ENCODE measurements at regions not wholly inside any gene's neighbourhood (a gene's known extent, or its start where the extent isn't known, plus 50 kb on each side); places are given as distances from the start of the nearest gene placed in this dataset.

DNA sequence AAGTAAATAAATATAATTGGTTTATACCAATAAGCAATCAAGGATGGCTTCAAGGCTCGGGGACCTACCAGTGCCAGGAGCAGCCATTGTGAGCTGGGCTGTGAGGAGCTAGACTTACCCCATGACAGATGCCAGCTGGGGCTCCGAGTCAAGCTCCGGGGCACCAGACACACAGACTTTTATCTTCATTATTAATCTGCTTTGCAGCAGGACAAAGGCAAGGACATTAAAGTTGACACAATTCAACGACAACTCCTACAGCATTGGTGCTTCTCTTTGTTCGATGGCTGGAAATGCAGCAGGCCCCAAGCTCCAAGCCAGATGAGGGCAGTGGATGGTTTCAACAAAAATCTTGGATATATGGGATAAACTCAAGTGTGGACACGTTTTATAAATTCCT is 68.3 kb downstream of the CD24 start:
- Histone ChIP-seq H3K9me3 (ENCODE audit: low read depth, low read length) (no peaks in the 10 kb centered on the region), H3K9ac (ENCODE audit: insufficient read length) (no peak overlapping the region)

DNA sequence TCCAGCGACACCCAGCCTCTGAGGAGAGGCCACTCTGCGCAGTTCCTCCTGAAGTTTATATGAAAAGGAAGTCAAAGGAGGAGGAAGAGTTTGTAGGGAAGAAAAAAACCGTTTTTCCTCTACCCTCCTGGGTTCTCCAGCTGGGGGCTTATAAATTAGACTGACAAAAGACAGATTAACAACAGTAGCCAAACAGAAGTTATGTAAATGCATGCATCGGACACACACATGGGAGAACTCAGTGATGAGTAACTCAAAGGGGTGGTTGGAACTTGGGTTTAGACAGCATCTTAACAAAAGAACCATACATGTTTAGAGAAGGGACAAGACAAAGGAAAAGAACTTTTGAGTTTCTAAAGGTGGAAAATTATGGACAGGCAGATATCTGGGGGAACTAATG is 71.2 kb downstream of the CD24 start:
- DNase-seq (ENCODE audit: low read depth, low spot score) = no peak
- Histone ChIP-seq H3K27ac (no peak overlapping the region), H3K9me3 (ENCODE audit: low read depth, low read length) (no peaks in the 10 kb centered on the region), H3K9ac (ENCODE audit: insufficient read length) (no peak overlapping the region), H3K4me3 (no peak overlapping the region), H3K36me3 (ENCODE audit: insufficient read depth, low read length) (no peaks in the 10 kb centered on the region)
- TF ChIP-seq EZH2 (IDR thresholded peaks at IDR 0.05) (no peak), FOXP2 (optimal IDR thresholded peaks at IDR 0.05; ENCODE audit: control extremely low read depth, extremely low read length, insufficient read depth) (no peak), POLR2AphosphoS5 (IDR thresholded peaks at IDR 0.05; ENCODE audit: borderline replicate concordance, low read depth, low read length) (no peak)

More for the DNA sequence above, 68.3 kb downstream of the CD24 start:
- no peak overlapping the region for H3K27ac ChIP-seq
- no peak overlapping the region for H3K4me3 ChIP-seq
- no peaks in the 10 kb centered on the region for H3K36me3 ChIP-seq (ENCODE audit: insufficient read depth, low read length)
- DNase-seq (ENCODE audit: low read depth, low spot score) = no peak
- TF ChIP-seq EZH2 (IDR thresholded peaks at IDR 0.05) = no peak
- TF ChIP-seq FOXP2 (optimal IDR thresholded peaks at IDR 0.05; ENCODE audit: control extremely low read depth, extremely low read length, insufficient read depth) = no peak
- TF ChIP-seq POLR2AphosphoS5 (IDR thresholded peaks at IDR 0.05; ENCODE audit: borderline replicate concordance, low read depth, low read length) = no peak

DNA sequence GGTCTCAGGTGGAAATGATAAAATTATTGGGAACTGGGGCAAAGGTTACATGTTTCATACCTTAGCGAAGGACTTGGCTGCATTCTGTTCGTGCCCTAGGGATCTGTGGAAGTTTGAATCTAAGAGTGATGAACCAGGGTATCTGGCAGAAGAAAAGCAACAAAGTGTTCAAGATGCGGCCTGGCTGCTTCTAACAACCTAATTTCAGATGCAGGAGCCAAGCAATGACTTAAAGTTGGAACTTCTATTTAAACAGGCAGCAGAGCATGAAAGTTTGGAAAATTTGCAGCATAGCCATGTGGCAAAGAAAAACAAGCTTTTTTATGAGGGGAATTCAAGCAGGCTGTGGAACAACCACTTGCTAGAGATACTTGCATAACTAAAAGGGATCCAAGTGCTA is 73.5 kb downstream of the CD24 start:
- H3K36me3 ChIP-seq (ENCODE audit: insufficient read depth, low read length) = no peaks in the 10 kb centered on the region
- H3K9me3 ChIP-seq (ENCODE audit: low read depth, low read length) = no peaks in the 10 kb centered on the region
- no peak overlapping the region for H3K27ac ChIP-seq
- H3K4me3 ChIP-seq = no peak overlapping the region
- no peak for TF ChIP-seq POLR2AphosphoS5 (IDR thresholded peaks at IDR 0.05; ENCODE audit: borderline replicate concordance, low read depth, low read length)
- no peak for TF ChIP-seq EZH2 (IDR thresholded peaks at IDR 0.05)
- TF ChIP-seq FOXP2 (optimal IDR thresholded peaks at IDR 0.05; ENCODE audit: control extremely low read depth, extremely low read length, insufficient read depth) = no peak
- DNase-seq (ENCODE audit: low read depth, low spot score) = no peak
- H3K9ac ChIP-seq (ENCODE audit: insufficient read length) = no peak overlapping the region

DNA sequence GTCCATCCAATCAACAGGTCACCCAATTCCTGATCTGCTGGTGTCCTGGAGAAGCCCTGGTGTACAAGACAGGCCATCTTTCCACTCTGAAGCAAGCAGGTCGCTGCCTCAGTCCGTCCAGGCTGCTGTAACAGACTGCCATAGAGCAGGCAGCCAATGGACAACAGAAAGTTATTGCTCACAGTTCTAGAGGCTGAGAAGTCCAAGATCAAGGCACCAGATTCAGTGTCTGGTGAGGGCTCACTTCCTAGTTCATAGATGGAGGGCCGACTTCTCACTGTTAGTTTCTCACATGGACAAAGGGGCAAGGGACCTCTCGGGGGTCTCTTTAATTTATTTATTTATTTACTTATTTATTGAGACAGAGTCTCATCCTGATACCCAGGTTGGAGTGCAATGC is 74.8 kb downstream of the CD24 start:
- H3K9me3 ChIP-seq (ENCODE audit: low read depth, low read length) = no peaks in the 10 kb centered on the region
- H3K27ac ChIP-seq = no peak overlapping the region
- DNase-seq (ENCODE audit: low read depth, low spot score) = no peak
- H3K4me3 ChIP-seq = no peak overlapping the region
- TF ChIP-seq EZH2 (IDR thresholded peaks at IDR 0.05) (no peak), POLR2AphosphoS5 (IDR thresholded peaks at IDR 0.05; ENCODE audit: borderline replicate concordance, low read depth, low read length) (no peak), FOXP2 (optimal IDR thresholded peaks at IDR 0.05; ENCODE audit: control extremely low read depth, extremely low read length, insufficient read depth) (no peak)
- no peak overlapping the region for H3K9ac ChIP-seq (ENCODE audit: insufficient read length)
- H3K36me3 ChIP-seq (ENCODE audit: insufficient read depth, low read length) = no peaks in the 10 kb centered on the region

DNA sequence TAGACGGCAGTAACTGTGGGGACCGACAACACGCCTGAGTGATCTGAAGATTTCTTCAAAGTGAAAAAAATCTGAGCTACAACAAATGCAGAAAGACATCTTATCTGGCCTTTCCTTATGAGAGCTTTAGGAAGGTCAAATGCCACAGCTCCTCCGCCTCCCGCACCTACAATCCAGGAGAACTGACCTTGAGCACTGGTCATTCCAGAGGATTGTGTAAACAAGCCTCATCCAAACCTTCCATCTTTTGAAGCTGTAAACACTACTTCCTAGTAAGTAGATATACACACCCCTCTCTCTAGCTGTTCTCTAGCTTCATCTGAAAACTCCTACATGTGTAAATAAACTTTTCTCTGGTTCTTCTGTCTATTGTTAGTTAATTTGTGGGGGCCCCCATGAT is 76.9 kb downstream of the CD24 start:
- H3K27ac ChIP-seq = no peak overlapping the region
- no peak for DNase-seq (ENCODE audit: low read depth, low spot score)
- H3K36me3 ChIP-seq (ENCODE audit: insufficient read depth, low read length) = no peaks in the 10 kb centered on the region
- H3K9me3 ChIP-seq (ENCODE audit: low read depth, low read length) = no peaks in the 10 kb centered on the region
- H3K4me3 ChIP-seq = no peak overlapping the region
- H3K9ac ChIP-seq (ENCODE audit: insufficient read length) = no peak overlapping the region
- TF ChIP-seq EZH2 (IDR thresholded peaks at IDR 0.05) (no peak), POLR2AphosphoS5 (IDR thresholded peaks at IDR 0.05; ENCODE audit: borderline replicate concordance, low read depth, low read length) (no peak), FOXP2 (optimal IDR thresholded peaks at IDR 0.05; ENCODE audit: control extremely low read depth, extremely low read length, insufficient read depth) (no peak)

DNA sequence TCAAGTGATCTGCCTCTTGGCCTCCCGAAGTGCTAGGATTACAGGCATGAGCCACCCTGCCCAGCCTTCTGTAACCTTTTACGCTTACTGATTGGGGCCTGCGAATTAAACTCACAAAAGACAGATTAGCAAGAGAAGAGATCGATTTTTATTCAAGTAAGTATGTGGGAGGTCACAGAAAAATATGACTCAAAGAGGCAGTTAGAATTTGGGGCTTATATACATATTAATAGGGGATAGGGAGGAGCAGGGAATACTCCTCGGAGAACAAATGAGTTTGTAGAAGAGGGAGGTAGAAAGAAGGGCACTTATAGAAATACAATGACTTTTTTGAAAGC is 78.9 kb downstream of the CD24 start:
- H3K4me3 ChIP-seq = no peak overlapping the region
- H3K27ac ChIP-seq = no peak overlapping the region
- TF ChIP-seq POLR2AphosphoS5 (IDR thresholded peaks at IDR 0.05; ENCODE audit: borderline replicate concordance, low read depth, low read length) (no peak), EZH2 (IDR thresholded peaks at IDR 0.05) (no peak), FOXP2 (optimal IDR thresholded peaks at IDR 0.05; ENCODE audit: control extremely low read depth, extremely low read length, insufficient read depth) (no peak)

DNA sequence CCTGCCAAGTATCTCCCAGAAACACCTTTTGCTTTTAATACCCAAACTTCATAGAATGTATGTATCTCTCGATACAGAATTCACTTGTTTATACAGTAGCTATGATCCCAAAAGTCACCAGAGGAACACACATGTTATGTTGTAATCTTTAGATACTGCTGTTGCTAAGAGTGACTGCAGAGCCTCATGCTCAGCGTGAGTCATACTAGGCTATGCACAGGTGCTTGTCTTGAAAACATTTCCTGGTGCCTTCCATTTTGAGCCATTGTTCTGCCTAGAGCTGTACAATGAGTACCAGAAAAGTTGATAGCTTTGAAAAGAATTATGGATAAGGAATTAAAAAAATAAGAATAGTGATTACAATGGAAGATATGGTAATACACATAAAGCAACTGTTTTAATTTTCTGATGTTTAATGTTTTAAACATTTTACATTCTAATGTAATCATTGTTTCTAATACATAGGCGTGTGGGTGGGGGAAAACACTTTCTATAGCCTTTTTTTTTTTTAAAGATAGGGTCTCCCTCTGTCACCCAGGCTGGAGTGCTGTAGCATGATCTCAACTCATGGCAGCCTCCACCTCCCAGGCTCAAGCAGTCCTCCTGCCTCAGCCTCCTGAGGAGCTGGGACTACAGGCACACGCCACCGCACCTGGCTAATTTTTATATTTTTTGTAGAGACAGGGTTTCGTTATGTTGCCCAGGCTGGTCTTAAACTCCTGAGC is 79.4 kb downstream of the CD24 start:
- Histone ChIP-seq H3K9ac (ENCODE audit: insufficient read length) (no peak overlapping the region), H3K9me3 (ENCODE audit: low read depth, low read length) (no peaks in the 10 kb centered on the region), H3K36me3 (ENCODE audit: insufficient read depth, low read length) (no peaks in the 10 kb centered on the region), H3K4me3 (no peak overlapping the region), H3K27ac (no peak overlapping the region)
- DNase-seq (ENCODE audit: low read depth, low spot score) = no peak
- no peak for TF ChIP-seq FOXP2 (optimal IDR thresholded peaks at IDR 0.05; ENCODE audit: control extremely low read depth, extremely low read length, insufficient read depth)
- TF ChIP-seq POLR2AphosphoS5 (IDR thresholded peaks at IDR 0.05; ENCODE audit: borderline replicate concordance, low read depth, low read length) = no peak
- no peak for TF ChIP-seq EZH2 (IDR thresholded peaks at IDR 0.05)

More for the DNA sequence above, 78.9 kb downstream of the CD24 start:
- no peak for DNase-seq (ENCODE audit: low read depth, low spot score)
- Histone ChIP-seq H3K36me3 (ENCODE audit: insufficient read depth, low read length) (no peaks in the 10 kb centered on the region), H3K9me3 (ENCODE audit: low read depth, low read length) (no peaks in the 10 kb centered on the region), H3K9ac (ENCODE audit: insufficient read length) (no peak overlapping the region)

DNA sequence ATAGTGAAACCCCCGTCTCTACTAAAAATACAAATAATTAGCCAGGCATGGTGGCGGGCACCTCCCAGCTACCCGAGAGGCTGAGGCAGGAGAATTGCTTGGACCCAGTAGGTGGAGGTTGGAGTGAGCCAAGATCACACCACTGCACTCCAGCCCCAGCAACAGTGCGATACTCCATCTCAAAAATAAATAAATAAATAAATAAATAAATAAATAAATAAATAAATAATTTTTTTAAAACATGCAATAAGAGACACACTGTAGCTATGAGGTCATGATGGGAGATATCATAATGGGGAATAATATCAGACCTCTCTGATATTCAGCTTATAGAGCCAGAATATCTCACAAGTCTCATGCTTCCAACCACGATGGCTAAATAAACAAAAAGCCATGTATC is 82.3 kb downstream of the CD24 start:
- no peak for DNase-seq (ENCODE audit: low read depth, low spot score)
- Histone ChIP-seq H3K4me3 (no peak overlapping the region), H3K9me3 (ENCODE audit: low read depth, low read length) (no peaks in the 10 kb centered on the region), H3K9ac (ENCODE audit: insufficient read length) (no peak overlapping the region), H3K36me3 (ENCODE audit: insufficient read depth, low read length) (no peaks in the 10 kb centered on the region), H3K27ac (no peak overlapping the region)
- no peak for TF ChIP-seq EZH2 (IDR thresholded peaks at IDR 0.05)
- TF ChIP-seq FOXP2 (optimal IDR thresholded peaks at IDR 0.05; ENCODE audit: control extremely low read depth, extremely low read length, insufficient read depth) = no peak
- TF ChIP-seq POLR2AphosphoS5 (IDR thresholded peaks at IDR 0.05; ENCODE audit: borderline replicate concordance, low read depth, low read length) = no peak

DNA sequence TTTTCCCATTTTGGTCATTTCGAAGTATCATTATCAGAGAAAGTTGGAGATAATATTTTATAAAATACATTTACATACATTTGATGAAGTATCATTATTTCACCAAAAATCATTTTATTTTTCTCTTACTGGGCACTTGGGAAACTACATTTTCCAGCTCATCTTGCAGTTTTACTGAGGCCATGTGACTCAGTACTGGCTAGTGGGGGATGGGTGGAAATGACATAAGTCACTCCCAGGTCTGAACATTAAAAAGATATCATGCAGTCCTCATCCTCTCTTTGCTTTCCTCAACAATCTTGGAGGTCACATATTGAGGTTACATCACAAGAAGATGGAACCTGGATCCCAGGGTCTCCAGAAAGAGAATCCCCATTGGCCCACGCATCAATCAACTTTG is 84.1 kb downstream of the CD24 start:
- Histone ChIP-seq H3K9me3 (ENCODE audit: low read depth, low read length) (no peaks in the 10 kb centered on the region), H3K36me3 (ENCODE audit: insufficient read depth, low read length) (no peaks in the 10 kb centered on the region), H3K27ac (no peak overlapping the region), H3K4me3 (no peak overlapping the region), H3K9ac (ENCODE audit: insufficient read length) (no peak overlapping the region)
- no peak for DNase-seq (ENCODE audit: low read depth, low spot score)
- no peak for TF ChIP-seq EZH2 (IDR thresholded peaks at IDR 0.05)
- TF ChIP-seq FOXP2 (optimal IDR thresholded peaks at IDR 0.05; ENCODE audit: control extremely low read depth, extremely low read length, insufficient read depth) = no peak
- TF ChIP-seq POLR2AphosphoS5 (IDR thresholded peaks at IDR 0.05; ENCODE audit: borderline replicate concordance, low read depth, low read length) = no peak
